Activated T-cell treated with anti-CD3 and anti-CD28 coated beads for 48 hours (primary cell): ENCODE measurements at regions not wholly inside any gene's neighbourhood (a gene's known extent, or its start where the extent isn't known, plus 50 kb on each side); places are given as distances from the start of the nearest gene placed in this dataset.

Experiments used
- DNase-seq: peaks from one replicate; pipeline ENCODE4 v3.0.0-alpha.2; 2020; ENCODE audit warnings: low read depth

- DNase-seq: no peak
Observed at GRCh38 chr4:130185123-130185522, 1089.2 kb downstream of the C4orf33 start.

GRCh38 chr4:130186931-130187330 lies 1091.0 kb downstream of the C4orf33 start:
- no peak for DNase-seq

DNA sequence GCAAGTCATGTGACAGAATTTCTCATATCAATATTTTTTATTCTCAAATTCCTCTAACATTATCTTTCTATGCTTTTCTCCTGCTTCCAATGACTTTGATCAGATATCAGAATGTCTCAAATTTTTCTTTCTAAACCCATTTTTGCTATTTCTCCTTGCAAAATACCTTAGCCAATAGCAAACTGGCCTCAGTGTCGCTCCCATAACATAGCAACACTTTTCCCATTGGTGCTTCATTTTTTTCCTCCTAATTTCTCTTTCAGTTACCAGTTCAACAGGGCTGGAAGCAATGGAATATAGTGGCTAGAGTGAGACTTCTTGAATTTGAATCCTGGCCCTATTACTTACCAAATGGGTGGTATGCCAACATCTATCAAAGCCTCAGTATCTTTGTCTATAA lies 1091.6 kb downstream of the C4orf33 start:
- no peak for DNase-seq

DNA sequence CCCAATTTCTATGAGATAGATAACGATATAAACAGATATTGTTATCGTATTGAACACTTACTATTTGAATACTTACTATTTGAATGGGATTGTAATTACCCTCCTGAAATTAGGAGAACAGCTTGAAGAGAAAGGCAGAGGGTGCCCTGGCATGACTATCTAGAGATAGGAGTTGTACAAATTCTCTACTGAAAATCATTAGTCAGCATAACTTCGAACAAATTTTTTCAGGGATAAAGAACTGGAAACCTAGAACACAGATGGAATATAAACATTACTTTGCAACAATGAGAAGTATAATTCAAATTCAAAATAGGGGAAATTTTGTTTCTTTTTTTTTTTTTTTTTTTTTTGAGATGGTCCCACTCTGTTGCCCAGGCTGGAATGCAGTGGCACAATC lies 1096.8 kb downstream of the C4orf33 start:
- DNase-seq: no peak

DNA sequence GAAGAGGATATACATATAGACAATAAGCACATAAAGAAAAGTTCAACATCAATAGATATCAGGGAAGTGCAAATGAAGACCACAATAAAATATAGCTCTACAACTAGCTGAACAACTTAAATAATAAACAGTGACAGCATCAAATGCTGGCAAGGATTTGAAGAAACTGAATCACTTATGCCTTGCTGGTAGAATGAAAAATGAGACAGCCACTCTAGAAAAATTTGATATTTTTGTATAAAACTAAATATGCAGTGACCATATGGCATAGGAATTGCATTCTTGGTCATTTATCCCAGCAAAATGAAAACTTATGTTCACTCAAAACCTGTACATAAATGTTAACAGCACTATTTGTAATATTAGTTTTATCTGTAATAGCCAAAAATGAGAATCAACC lies 1102.0 kb downstream of the C4orf33 start:
- DNase-seq: no peak

GRCh38 chr4:130203571-130203970 lies 1107.6 kb downstream of the C4orf33 start:
- DNase-seq: no peak

GRCh38 chr4:130210864-130211263 lies 1114.9 kb downstream of the C4orf33 start:
- DNase-seq: no peak

GRCh38 chr4:130214268-130214667 lies 1118.3 kb downstream of the C4orf33 start:
- DNase-seq: no peak

DNA sequence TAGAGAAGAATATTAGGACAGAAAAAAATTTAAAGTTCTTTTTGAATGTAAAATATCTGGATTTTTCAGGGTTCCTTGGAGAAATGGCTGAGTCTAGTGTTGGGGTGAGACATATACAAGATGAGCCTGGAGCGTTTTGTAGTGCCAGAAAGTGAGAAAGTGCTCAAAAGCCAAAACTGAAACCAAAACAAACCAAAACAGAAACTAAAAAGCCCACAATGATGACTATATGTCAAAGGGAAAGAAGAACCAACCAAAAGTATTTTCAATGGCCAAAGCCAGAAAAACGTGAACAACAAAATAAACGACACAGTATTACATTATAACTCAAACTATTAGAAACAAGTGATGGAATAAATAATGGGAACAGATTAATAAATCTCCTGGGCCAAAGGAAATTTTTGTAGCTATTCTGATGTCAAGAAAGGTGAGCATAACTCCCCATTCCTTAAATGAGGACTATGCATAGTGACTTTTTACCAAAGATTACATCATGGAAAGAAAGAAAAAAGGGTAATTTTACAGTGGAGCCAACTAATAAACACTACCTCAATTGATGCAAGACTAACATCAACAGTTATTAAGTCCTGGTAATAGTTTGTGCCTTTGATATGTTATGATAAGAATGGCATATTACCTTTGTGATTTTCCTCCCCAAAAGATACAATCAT lies 1137.6 kb downstream of the C4orf33 start:
- DNase-seq: no peak

DNA sequence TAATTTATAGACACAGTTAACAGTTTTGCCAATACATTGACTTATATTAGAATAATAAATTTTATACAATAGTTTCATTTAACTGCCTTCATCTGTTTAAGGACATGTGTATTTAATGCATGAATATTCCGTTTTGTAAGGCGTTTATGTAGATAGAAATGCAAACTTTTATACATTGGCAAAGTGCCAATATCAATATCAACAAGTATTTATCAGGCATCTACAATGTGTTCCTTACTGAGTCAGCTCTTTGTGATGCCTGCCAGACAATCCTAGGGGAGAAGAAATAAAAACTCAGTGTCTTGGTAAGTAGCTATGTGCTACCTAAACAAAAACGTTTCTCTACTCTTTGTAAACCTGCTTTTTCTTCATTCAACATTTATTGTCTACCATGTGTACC lies 1142.2 kb downstream of the C4orf33 start:
- no peak for DNase-seq

DNA sequence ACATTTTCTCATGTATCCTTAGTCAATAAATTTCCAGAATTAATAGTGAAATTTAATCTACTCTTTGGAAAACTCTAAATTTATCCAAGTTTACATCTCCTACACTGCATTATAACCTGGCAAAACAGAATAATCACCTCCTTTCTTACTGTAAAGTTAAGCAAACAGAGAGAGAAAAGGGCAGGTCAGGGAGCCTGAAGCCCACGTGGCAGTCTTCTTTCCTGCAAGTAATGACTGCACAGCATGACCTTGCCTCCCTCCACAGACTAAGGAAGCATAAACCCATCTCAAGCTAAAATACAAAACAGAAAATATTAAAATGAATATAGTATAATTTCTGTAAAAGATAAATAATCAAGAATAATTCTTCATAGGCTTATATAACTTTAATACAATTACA lies 1153.0 kb downstream of the C4orf33 start:
- no peak for DNase-seq

DNA sequence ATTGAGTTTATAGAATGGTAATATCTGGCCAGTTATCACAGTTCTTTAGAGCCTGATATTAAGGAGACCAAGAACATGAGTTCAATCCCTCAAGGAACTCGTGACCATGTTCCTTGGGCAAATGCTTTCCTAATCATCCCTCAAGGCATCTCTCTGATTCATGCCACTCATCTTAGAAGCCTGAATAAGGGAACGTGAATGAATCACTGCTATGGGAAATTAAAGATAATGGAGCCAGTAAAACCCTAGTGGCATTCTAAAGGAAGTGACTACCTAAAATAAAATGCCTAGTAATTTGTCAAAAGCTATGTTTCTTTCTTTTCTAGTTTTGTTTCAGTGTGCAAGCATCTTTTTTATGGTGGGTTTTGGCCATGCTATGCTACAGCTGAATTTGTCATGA lies 1161.3 kb downstream of the C4orf33 start:
- no peak for DNase-seq

DNA sequence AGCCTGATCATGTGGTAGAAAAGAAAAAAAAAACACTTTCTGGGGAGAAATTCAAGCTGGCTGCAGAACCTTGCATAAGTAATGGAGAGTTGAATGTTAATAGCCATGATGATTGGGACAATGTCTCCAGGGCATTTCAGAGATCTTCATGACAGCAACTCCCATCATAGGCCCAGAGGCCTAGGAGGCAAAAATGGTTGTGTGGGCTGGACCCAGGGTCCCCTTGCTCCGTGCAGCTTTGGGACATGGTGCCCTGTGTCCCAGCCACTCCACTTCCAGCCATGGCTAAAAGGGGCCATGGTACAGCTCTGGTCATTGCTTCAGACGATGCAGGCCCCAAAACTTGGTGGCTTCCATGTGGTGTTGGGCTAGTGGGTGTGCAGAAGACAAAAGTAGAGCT lies 1170.9 kb downstream of the C4orf33 start:
- DNase-seq: no peak

- no peak for DNase-seq
Observed at GRCh38 chr4:130288576-130288975, 1192.6 kb downstream of the C4orf33 start.

DNA sequence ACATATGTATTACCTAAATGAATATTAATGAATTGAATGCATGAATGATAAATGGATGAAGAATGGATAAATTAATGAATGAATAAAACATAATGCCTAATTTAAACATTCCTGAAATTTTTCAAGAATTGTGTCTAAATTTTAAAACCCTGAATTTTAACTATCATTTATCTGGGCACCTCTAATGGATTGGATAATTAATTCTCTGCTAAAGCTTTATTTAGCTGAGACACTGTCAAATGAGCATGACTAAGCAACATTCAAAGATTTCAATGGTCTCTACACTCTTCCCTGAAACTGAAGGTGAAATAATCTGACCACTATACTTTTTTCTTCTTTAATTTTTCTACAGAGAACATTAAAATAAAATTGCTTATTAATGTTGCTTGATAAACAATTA lies 1197.7 kb downstream of the C4orf33 start:
- no peak for DNase-seq

- DNase-seq: no peak
Observed at GRCh38 chr4:130296448-130296847, 1200.5 kb downstream of the C4orf33 start.

GRCh38 chr4:130306566-130306965 lies 1210.6 kb downstream of the C4orf33 start:
- DNase-seq: no peak

- DNase-seq: no peak
Observed at GRCh38 chr4:130309221-130309620, 1213.3 kb downstream of the C4orf33 start.

- no peak for DNase-seq
Observed at GRCh38 chr4:130322439-130322838, 1226.5 kb downstream of the C4orf33 start.

- DNase-seq: no peak
Observed at GRCh38 chr4:130329036-130329435, 1233.1 kb downstream of the C4orf33 start.

- no peak for DNase-seq
Observed at GRCh38 chr4:130333241-130333759, 1237.3 kb downstream of the C4orf33 start.

DNA sequence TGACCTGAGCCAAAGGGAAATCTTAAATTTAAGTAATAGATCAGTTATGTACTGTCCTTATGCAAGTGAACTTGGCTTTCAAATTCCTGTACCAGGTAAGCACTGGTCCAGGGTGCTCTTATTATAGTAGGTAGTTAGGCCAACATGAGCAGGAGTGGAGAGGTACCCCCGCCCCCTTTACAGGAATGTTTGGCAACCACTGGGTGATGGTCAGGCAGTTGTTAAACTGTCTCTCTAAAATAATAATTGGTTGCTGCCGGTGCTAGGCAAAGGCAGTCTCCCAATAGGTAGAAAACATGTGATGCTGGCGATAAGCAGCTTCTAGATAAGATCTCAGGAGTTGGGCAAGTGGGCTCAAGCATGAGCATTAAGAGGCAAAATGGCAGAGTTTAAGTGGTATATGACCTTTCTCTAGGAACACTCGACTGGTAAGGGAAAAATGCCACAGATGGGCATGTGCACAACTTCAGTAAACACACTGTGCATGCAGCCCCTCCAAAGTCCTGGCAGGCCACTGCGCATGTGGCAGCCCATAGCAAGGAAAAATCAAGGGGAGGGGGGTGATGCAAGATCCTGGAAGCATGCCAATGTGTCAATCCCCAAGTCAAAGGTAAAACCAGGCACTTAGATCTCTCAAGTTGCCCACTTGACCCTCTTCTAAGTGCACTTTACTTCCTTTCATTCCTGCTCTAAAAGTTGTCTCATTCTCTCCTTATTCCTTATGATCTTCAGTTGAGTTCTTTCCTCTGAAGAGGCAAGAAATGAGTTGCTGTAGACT lies 1239.7 kb downstream of the C4orf33 start:
- DNase-seq: no peak

DNA sequence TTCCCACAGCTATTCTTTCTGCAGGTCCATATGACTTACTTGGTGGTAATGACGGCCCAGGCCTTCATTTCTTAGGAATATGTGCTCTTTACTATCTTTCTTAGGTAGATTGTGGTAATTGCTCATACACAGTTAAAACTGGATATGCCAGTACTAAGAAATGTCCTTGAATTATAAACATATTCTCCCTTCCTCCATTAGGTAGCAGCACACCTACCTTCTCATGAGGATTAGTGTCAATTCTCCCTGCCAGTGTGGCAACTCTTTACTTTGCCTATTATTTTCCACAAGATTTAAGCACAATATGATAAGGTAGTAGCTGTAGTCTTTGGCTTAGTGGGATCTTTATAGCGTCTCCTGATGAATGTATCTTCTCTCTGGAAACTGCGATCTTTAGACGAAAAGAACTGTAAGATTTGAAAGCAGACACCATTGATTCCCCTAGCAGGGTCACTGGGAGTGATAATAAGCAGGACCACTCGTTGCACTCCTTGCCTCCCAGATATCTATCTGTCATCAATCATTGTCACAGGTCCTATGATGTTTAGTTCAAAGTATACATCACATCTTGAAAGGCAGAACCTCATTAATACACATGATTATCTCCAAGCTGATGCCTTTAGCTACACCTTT lies 1240.7 kb downstream of the C4orf33 start:
- DNase-seq: no peak
